GM21526 (cell line): ENCODE measurements at regions not wholly inside any gene's neighbourhood (a gene's known extent, or its start where the extent isn't known, plus 50 kb on each side); places are given as distances from the start of the nearest gene placed in this dataset.

Experiments used
- ATAC-seq: cut with Tn5 transposase; IDR thresholded peaks from one replicate; pipeline ENCODE4 v1.9.1; 2021; ENCODE audit warnings: moderate library complexity; ENCODE audit not compliant: unreplicated experiment, low FRiP score

DNA sequence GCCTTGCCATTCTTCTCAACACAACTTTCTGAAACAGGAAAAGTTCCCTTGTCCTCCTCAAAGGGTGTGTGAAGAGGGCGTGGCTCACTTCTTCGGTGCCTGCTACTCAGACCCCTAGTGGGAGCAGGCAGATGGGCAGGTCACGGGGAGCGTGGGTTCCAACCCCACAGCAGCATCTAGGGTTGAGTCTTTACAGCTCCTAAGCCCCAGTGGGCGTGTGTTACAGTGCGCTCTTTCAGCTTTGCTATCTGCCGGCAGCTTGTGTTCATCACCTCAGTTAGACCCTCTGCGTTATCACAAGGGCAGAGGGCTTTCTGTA, 57.5 kb upstream of the KLF3 start:
- ATAC-seq, result no peak

- ATAC-seq, result no peak
Observed at GRCh38 chr4:38609614-38610013, 54.4 kb upstream of the KLF3 start.

DNA sequence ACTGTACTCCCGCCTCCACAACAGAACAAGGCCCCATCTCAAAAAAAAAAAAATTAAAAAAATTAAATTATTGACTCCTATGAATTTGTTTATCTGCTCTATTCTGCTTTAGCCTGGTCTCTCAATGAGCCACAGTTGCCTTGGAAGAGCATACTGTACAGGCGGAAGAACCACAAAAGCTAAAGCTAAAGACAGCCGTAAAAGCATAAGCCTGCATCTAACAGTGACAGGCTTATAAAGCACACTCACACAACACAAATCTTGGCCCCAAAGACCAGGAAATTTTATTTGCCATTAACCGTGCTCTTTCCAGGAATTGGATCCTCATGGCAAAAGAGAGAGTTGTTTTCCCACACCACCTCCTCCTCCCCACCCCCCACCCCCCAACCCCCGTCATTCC, 53.5 kb upstream of the KLF3 start:
- ATAC-seq, result no peak

DNA sequence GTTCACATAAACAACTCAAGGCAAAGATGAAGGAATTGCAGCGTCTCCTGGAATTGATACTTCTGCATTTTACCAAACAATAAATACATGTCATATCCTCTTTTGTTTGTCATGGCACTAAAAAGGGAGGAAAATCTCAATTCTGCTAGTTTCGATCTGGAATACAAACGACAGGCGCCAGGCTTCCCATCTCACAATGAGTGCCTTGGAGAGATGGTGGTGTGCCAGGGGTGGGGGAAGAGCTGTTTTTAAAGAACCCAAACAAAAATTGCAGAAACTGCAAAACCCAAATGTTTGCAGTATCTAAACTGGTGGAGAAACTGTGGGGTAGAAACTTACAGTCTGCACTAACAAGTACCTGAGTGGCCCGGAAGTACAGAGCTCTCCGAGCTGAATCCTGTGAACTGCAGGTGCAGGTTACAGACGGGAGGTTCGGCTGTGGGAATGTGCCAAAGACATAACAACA, 53.0 kb upstream of the KLF3 start:
- no peak for ATAC-seq

GRCh38 chr4:38611676-38612075, 52.3 kb upstream of the KLF3 start:
- no peak for ATAC-seq

- ATAC-seq, result no peak
Observed at GRCh38 chr4:38612646-38613414, 51.2 kb upstream of the KLF3 start.
